Esophagus muscularis mucosa (tissue), 4 donors: ENCODE measurements at regions not wholly inside any gene's neighbourhood (a gene's known extent, or its start where the extent isn't known, plus 50 kb on each side); places are given as distances from the start of the nearest gene placed in this dataset.

Experiments used
- CTCF ChIP-seq, 3 experiments: fragments of 200-600 bp in 2 of 3; fragments of 450-650 bp in 1 of 3; sonication (generic) in 2 of 3; IDR thresholded peaks; one replicate each; pipeline ENCODE4 v1.5.1; 2017 to 2019; ENCODE audit warnings: antibody characterized with exemption in 3 of 3, mild to moderate bottlenecking in 2 of 3, moderate library complexity in 1 of 3
- EP300 ChIP-seq: sonication (generic); formaldehyde crosslinking; IDR thresholded peaks from one replicate; pipeline ENCODE4 v1.6.1; 2017; ENCODE audit warnings: antibody characterized with exemption
- POLR2A ChIP-seq: fragments of 450-650 bp; IDR thresholded peaks from one replicate; pipeline ENCODE4 v1.6.1; 2017; ENCODE audit warnings: antibody characterized with exemption, moderate library complexity, mild to moderate bottlenecking, low read depth

GRCh38 chr6:90650041-90650940 lies 63.4 kb upstream of the MAP3K7 start:
- TF ChIP-seq CTCF (IDR thresholded peaks at IDR 0.05) (no peak), POLR2A (no peak), EP300 (no peak)
